Natural killer cell (primary cell): ENCODE measurements at regions not wholly inside any gene's neighbourhood (a gene's known extent, or its start where the extent isn't known, plus 50 kb on each side); places are given as distances from the start of the nearest gene placed in this dataset.

Source experiments
- ATAC-seq, 3 donors: fragments of 150-1000 bp in 2 of 3; fragments of 200-7000 bp in 1 of 3; cut with Tn5 transposase; 1 replicate in 1 of 3; 2 replicates in 2 of 3; pipeline ENCODE4 v1.10.0; 2021; ENCODE audit warnings: mild to moderate bottlenecking in 2 of 3, moderate library complexity in 2 of 3
- DNase-seq, 2 donors: peaks; one replicate each; pipeline versions ENCODE4 v3.0.0 to v3.0.0-alpha.2; 2013 to 2021; ENCODE audit warnings: mixed read lengths in 1 of 2
- H3K27ac ChIP-seq: one replicate; pipeline ENCODE4 v1.5.1; 2013; ENCODE audit warnings: mild to moderate bottlenecking, low read length
- H3K27me3 ChIP-seq: one replicate; pipeline ENCODE4 v1.6.1; 2013; ENCODE audit warnings: low read length; ENCODE audit not compliant: control insufficient read depth, insufficient read depth
- H3K36me3 ChIP-seq: one replicate; pipeline ENCODE4 v1.6.1; 2013; ENCODE audit warnings: low read length; ENCODE audit not compliant: control insufficient read depth, insufficient read depth
- H3K4me1 ChIP-seq: one replicate; pipeline ENCODE4 v1.6.1; 2013; ENCODE audit warnings: low read length; ENCODE audit not compliant: control insufficient read depth, insufficient read depth
- H3K4me3 ChIP-seq: one replicate; pipeline ENCODE4 v1.5.1; 2013; ENCODE audit warnings: low read length
- H3K9me3 ChIP-seq: one replicate; pipeline ENCODE4 v1.6.1; 2013; ENCODE audit warnings: low read length; ENCODE audit not compliant: control insufficient read depth, insufficient read depth
- H3K27ac Mint-ChIP-seq, 2 donors: one replicate each; pipeline ENCODE4 v1.8.0; 2022; ENCODE audit warnings: mild to moderate bottlenecking in 2 of 2, mixed read lengths in 2 of 2, moderate library complexity in 1 of 2
- H3K27me3 Mint-ChIP-seq, 2 donors: one replicate each; pipeline ENCODE4 v1.8.0; 2022; ENCODE audit warnings: low read depth in 2 of 2, mixed read lengths in 2 of 2
- H3K36me3 Mint-ChIP-seq: one replicate; pipeline ENCODE4 v1.8.0; 2022; ENCODE audit warnings: mixed read lengths
- H3K4me1 Mint-ChIP-seq, 2 donors: one replicate each; pipeline ENCODE4 v1.8.0; 2022; ENCODE audit warnings: mixed read lengths in 2 of 2
- H3K4me3 Mint-ChIP-seq: one replicate; pipeline ENCODE4 v1.8.0; 2022; ENCODE audit warnings: mild to moderate bottlenecking, moderate library complexity, mixed read lengths
- H3K9me3 Mint-ChIP-seq, 2 donors: one replicate each; pipeline ENCODE4 v1.8.0; 2022; ENCODE audit warnings: mixed read lengths in 2 of 2
- WGBS: methylation state at CpG from one replicate; pipeline ENCODE4 v1.1.7; 2013; ENCODE audit warnings: missing lambda C conversion rate; ENCODE audit not compliant: insufficient coverage; 5-methylcytosine and 5-hydroxymethylcytosine counted together
- intact Hi-C: fragments of 100-400 bp; cut with micrococcal nuclease; formaldehyde crosslinking; loops from one replicate; pipeline ENCODE4 v1.14.2; 2022
- TF ChIP-seq, protein P1 (sequence below): fragments of 200-600 bp; IDR thresholded peaks from one replicate; pipeline ENCODE4 v1.8.0; 2022; ENCODE audit warnings: antibody characterized with exemption

DNA sequence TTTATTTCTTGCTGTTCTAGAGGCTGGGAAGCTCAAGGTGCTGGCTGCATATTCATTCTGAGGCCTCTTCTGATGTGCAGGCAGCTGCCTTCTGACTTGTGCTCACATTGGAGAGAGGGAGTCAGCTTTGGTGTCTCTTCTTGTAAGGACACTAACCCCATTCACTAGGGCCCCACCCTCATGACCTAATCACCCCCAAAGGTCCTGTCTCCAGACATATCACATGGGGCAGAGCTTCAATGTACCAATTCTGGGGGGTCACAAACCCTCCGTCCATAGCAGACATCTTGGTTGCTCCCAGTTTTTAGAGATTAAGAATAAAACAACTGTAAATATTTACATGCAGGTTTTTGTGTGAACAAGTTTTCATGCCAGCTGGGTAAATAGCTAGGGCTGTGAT is 109.1 kb downstream of the RTP5 start:
- H3K9me3 Mint-ChIP-seq: no peaks in the 10 kb centered on the region
- 100% methylated on average over 1 of the region's 1 CpG for WGBS
- Histone ChIP-seq H3K9me3 (no peaks in the 10 kb centered on the region), H3K36me3 (no peaks in the 10 kb centered on the region), H3K4me1 (no peaks in the 10 kb centered on the region), H3K4me3 (no peak overlapping the region), H3K27me3 (no peaks in the 10 kb centered on the region), H3K27ac (no peak overlapping the region)
- TF ChIP-seq, protein P1, sequence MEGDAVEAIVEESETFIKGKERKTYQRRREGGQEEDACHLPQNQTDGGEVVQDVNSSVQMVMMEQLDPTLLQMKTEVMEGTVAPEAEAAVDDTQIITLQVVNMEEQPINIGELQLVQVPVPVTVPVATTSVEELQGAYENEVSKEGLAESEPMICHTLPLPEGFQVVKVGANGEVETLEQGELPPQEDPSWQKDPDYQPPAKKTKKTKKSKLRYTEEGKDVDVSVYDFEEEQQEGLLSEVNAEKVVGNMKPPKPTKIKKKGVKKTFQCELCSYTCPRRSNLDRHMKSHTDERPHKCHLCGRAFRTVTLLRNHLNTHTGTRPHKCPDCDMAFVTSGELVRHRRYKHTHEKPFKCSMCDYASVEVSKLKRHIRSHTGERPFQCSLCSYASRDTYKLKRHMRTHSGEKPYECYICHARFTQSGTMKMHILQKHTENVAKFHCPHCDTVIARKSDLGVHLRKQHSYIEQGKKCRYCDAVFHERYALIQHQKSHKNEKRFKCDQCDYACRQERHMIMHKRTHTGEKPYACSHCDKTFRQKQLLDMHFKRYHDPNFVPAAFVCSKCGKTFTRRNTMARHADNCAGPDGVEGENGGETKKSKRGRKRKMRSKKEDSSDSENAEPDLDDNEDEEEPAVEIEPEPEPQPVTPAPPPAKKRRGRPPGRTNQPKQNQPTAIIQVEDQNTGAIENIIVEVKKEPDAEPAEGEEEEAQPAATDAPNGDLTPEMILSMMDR: no peak
- DNase-seq: no peak
- H3K27ac Mint-ChIP-seq: no peak overlapping the region
- H3K4me1 Mint-ChIP-seq: no peaks in the 10 kb centered on the region
- ATAC-seq: no peak
- no peak overlapping the region for H3K4me3 Mint-ChIP-seq
- no peaks in the 10 kb centered on the region for H3K27me3 Mint-ChIP-seq
- intact Hi-C loops: no loop called here
- H3K36me3 Mint-ChIP-seq: no peaks in the 10 kb centered on the region

DNA sequence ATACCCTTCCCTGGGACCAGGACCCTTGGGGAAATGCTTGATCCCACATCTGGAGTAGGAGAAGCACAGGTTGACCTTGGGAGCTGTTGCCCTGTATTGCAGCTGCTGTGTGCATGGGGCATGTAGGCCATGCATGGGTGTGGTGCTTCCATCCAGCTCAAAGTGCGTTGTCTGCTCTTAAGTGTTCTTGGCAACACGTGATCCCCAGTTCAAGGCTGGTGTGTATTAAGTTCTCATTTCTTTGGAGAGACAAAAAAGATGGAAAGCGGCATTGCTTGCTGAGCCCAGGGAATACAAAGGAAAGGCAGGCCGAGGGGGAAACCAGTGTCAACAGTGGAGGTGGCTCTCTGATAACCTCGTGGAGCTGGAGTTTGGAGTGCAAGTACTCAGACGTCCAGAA is 110.7 kb downstream of the RTP5 start:
- Histone ChIP-seq H3K27me3 (no peaks in the 10 kb centered on the region), H3K27ac (no peak overlapping the region), H3K4me1 (peaks cover 8% of the 10 kb centered on the region), H3K36me3 (no peaks in the 10 kb centered on the region), H3K9me3 (no peaks in the 10 kb centered on the region), H3K4me3 (no peak overlapping the region)
- ATAC-seq: no peak
- WGBS: 96% methylated on average over 6 of the region's 6 CpGs
- Mint-ChIP-seq H3K4me3 (no peak overlapping the region), H3K27me3 (peaks cover 0 to 3% of the 10 kb centered on the region in 2 donors), H3K4me1 (peaks cover 0 to 5% of the 10 kb centered on the region in 2 donors), H3K27ac (no peak overlapping the region), H3K36me3 (no peaks in the 10 kb centered on the region), H3K9me3 (no peaks in the 10 kb centered on the region)
- intact Hi-C loops: no loop called here
- TF ChIP-seq, protein P1: no peak
- no peak for DNase-seq

DNA sequence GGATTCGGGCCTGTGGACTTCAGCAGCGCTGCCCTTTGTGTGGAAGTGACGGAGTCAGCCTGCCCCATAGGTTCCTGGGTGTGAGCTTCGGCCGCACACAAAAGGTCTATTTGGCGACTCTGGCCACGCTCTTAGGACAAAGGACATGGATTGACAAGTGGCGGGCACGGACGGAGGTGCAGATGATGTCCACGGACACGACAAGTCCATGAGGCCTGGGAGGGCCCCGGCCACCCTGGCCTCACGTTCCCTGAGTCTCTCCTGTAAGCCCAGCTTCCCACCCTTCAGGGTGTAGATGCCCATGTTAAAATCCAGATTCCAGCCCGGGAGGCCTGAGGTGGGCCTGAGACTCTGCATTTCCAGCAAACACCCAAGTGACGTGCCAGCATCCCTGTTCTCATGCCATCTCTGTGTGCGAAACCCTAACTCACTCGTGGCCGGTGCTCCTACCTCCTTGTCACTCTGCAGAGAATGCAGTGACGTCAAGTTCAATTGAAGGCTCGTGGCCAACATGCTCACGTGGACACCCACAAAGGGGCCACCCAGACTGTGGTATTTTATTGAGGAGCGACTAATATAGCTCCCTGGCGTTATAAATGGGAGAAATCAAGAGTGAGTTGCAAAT is 111.7 kb downstream of the RTP5 start:
- peaks cover 18% of the 10 kb centered on the region for H3K4me1 ChIP-seq
- 95% methylated on average over 24 of the region's 24 CpGs for WGBS
- Mint-ChIP-seq H3K36me3 (no peaks in the 10 kb centered on the region), H3K4me3 (no peak overlapping the region), H3K9me3 (no peaks in the 10 kb centered on the region), H3K27me3 (peaks cover 0 to 8% of the 10 kb centered on the region in 2 donors), H3K4me1 (peaks cover 0 to 15% of the 10 kb centered on the region in 2 donors), H3K27ac (no peak overlapping the region)
- DNase-seq (no peak), ATAC-seq (no peak)
- intact Hi-C loops: no loop called here
- no peak overlapping the region for H3K4me3 ChIP-seq
- TF ChIP-seq, protein P1: no peak
- no peaks in the 10 kb centered on the region for H3K36me3 ChIP-seq
- no peaks in the 10 kb centered on the region for H3K27me3 ChIP-seq
- H3K9me3 ChIP-seq: no peaks in the 10 kb centered on the region
- no peak overlapping the region for H3K27ac ChIP-seq
